ENCODE measurements at regions not wholly inside any gene's neighbourhood (a gene's known extent, or its start where the extent isn't known, plus 50 kb on each side); places are given as distances from the start of the nearest gene placed in this dataset.

DNA sequence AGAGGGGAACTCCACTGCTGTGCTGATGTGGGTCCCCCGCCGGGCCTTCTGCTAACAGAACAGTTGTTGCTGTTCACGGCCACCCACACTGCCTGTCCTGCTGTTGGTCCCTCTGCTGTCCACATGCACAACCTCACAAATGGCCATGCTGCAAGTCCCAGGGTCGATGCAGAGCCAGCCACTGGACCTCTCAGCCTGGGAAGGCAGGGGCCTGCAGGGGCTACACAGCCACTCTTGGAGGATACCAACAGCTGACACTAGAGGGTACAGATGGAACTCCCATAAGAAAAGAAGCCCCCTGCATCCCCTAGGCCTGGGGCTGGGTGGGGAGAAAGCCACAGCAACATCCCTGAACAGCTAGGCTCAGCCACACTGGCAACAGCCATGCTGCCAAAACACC lies 104.4 kb upstream of the IQSEC1 start:
- DNase-seq (ENCODE audit: low spot score in 2 of 2), result no peak
- no peak overlapping the region for H3K4me3 ChIP-seq (ENCODE audit: low read depth, poor library complexity, severe bottlenecking)
- 82 to 83% methylated on average over 4 of the region's 4 CpGs for WGBS, 2 donors
- intact Hi-C loops (cut with DNase I; ENCODE audit: low total_unique reads), result no loop called here
- no peak for TF ChIP-seq POLR2A (IDR thresholded peaks at IDR 0.05)
- TF ChIP-seq CTCF (IDR thresholded peaks at IDR 0.05), result no peak

DNA sequence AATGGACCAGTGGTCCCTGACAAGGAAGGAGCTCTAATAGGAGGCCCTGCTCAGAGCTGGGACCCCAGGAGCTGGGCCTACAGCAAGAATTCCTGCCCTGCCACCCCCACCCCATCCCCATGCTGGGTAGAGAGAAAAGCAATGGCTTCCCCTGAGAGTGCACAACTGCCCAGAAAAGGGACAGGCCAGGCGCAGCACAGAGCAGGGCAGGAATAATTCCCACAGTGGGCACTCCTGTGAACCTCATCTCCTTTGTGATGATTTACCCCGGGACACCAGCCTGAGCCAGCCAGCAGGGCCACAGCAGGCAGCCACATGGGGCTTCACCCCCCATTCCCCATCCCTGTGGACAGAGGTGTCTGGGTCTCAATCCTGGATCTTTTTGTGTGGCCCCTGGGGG lies 104.0 kb upstream of the IQSEC1 start:
- intact Hi-C loops (cut with DNase I; ENCODE audit: low total_unique reads), result no loop called here
- WGBS, 2 donors, result 92 to 100% methylated on average over 1 to 2 of the region's 2 CpGs
- TF ChIP-seq CTCF (IDR thresholded peaks at IDR 0.05), result no peak
- no peak for TF ChIP-seq POLR2A (IDR thresholded peaks at IDR 0.05)
- no peak for DNase-seq (ENCODE audit: low spot score in 2 of 2)
- H3K4me3 ChIP-seq (ENCODE audit: low read depth, poor library complexity, severe bottlenecking), result no peak overlapping the region

DNA sequence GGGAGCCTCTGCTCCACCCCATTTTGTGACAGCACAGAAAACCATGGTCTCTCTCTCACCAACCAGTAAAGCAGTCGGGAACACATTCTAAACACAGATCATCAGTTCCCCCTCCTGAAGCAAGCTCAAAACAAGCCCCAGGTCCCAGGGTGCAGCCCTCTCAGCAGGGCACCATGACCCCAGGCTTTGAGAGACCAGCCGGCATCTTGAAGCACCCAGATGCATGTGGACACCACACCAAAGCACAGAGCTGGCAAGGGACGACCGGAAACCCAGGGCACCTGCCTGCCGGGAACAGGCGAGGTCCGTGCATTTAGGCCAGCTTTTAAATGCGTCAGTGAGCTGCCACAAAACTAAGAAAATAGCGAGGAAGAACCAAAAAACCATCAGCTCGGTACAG lies 103.2 kb upstream of the IQSEC1 start:
- no peak overlapping the region for H3K4me3 ChIP-seq (ENCODE audit: low read depth, poor library complexity, severe bottlenecking)
- DNase-seq (ENCODE audit: low spot score in 2 of 2), result no peak
- TF ChIP-seq POLR2A (IDR thresholded peaks at IDR 0.05), result no peak
- WGBS, 2 donors, result 89 to 97% methylated on average over 9 to 10 of the region's 10 CpGs
- intact Hi-C loops (cut with DNase I; ENCODE audit: low total_unique reads), result no loop called here

GRCh38 chr3:13174803-13175135 lies 101.5 kb upstream of the IQSEC1 start:
- WGBS, 2 donors, result 69 to 77% methylated on average over 6 of the region's 6 CpGs
- TF ChIP-seq POLR2A (IDR thresholded peaks at IDR 0.05) (no peak), CTCF (IDR thresholded peaks at IDR 0.05) (no peak)
- DNase-seq (ENCODE audit: low spot score in 2 of 2), result no peak
- H3K4me3 ChIP-seq (ENCODE audit: low read depth, poor library complexity, severe bottlenecking), result no peak overlapping the region
- intact Hi-C loops (cut with DNase I; ENCODE audit: low total_unique reads), result no loop called here

DNA sequence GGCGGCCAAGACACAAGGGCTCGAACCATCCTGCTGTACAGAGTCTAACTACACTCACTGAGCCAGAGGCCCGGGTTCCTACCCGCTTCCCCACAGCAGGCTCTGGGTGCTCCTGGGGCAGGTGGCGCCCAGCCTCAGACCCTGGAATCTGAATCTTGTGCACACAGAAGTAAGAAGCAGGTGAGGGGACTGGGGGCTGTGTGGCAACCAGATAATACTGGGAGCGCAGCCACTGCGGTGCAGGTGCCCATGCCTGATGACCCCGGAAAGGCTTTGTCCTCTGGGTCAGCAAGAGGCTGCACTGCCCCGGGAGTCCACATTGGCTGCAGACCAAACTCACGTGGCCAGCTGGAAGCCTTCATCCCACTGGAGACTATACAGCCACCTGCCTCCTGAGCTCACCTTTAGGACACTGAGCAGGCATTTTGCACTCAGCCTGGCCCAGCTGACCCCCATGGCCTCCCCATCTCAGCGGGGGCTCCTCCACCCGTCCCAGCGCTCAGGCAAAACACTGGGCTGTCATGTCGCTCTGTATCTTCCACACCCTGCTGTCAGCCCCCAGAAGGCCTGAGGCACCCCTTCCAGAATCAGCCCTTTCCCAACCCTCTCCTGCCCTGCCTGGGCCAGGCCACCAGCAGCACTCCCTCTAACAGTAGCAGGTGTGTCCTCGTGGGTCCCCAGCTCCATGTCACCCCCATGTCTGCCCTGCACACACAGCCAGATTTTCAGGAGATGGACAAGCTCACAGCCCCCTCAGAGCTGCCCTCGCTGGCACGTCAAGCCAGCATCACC lies 101.0 kb upstream of the IQSEC1 start:
- no peak for TF ChIP-seq CTCF (IDR thresholded peaks at IDR 0.05)
- no peak for TF ChIP-seq POLR2A (IDR thresholded peaks at IDR 0.05)
- no peak overlapping the region for H3K4me3 ChIP-seq (ENCODE audit: low read depth, poor library complexity, severe bottlenecking)
- DNase-seq (ENCODE audit: low spot score in 2 of 2), result no peak
- intact Hi-C loops (cut with DNase I; ENCODE audit: low total_unique reads), result no loop called here
- 85 to 88% methylated on average over 17 of the region's 17 CpGs for WGBS, 2 donors

DNA sequence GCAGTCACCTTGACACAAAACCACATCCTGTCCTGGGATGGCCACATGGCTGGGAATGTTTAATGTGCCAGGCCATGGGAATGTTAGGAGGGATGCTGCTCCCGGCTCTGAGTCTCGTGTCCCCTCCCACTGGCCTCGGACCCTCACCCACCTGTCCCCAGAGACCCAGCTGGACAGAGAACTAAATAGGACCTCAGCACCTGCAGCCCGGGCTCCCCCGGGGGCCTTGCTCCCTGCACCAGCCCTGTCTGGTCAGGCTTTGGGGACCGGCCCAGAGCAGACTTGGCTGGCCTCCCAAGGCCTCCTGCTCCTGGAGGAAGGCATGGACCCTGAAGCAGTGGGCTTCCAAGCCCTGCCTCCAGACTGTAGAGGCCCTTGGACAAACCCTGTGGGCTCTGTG lies 100.0 kb upstream of the IQSEC1 start:
- TF ChIP-seq POLR2A (IDR thresholded peaks at IDR 0.05) (no peak), CTCF (IDR thresholded peaks at IDR 0.05) (no peak)
- no peak overlapping the region for H3K4me3 ChIP-seq (ENCODE audit: low read depth, poor library complexity, severe bottlenecking)
- intact Hi-C loops (cut with DNase I; ENCODE audit: low total_unique reads), result no loop called here
- 66 to 72% methylated on average over 3 to 5 of the region's 6 CpGs for WGBS, 2 donors
- DNase-seq (ENCODE audit: low spot score in 2 of 2), result no peak
